Duodenal mucosa (tissue), 2 donors: ENCODE measurements at regions not wholly inside any gene's neighbourhood (a gene's known extent, or its start where the extent isn't known, plus 50 kb on each side); places are given as distances from the start of the nearest gene placed in this dataset.

ENCODE experiments used
- H3K27ac ChIP-seq: one replicate; pipeline ENCODE4 v1.7.0; 2013; ENCODE audit warnings: low read depth, low read length
- H3K27me3 ChIP-seq, 2 donors: one replicate each; pipeline ENCODE4 v1.7.0; 2013; ENCODE audit warnings: low read length in 2 of 2, control low read depth in 1 of 2; ENCODE audit not compliant: insufficient read depth in 2 of 2, control insufficient read depth in 1 of 2
- H3K36me3 ChIP-seq, 2 donors: one replicate each; pipeline ENCODE4 v1.7.0; 2013; ENCODE audit warnings: low read length in 2 of 2, control low read depth in 1 of 2; ENCODE audit not compliant: insufficient read depth in 2 of 2, control insufficient read depth in 1 of 2
- H3K4me1 ChIP-seq, 2 donors: one replicate each; pipeline ENCODE4 v1.7.0; 2013; ENCODE audit warnings: low read length in 2 of 2, control low read depth in 1 of 2; ENCODE audit not compliant: insufficient read depth in 2 of 2, control insufficient read depth in 1 of 2
- H3K4me3 ChIP-seq, 2 donors: one replicate each; pipeline ENCODE4 v1.7.0; 2013; ENCODE audit warnings: low read length in 2 of 2, low read depth in 1 of 2
- H3K9ac ChIP-seq, 2 donors: one replicate each; pipeline ENCODE4 v1.7.0; 2013; ENCODE audit warnings: low read length in 2 of 2, low read depth in 1 of 2
- H3K9me3 ChIP-seq, 2 donors: one replicate each; pipeline ENCODE4 v1.7.0; 2013; ENCODE audit warnings: low read length in 2 of 2, control low read depth in 1 of 2; ENCODE audit not compliant: control insufficient read depth in 1 of 2

- H3K4me1 ChIP-seq, result no peaks in the 10 kb centered on the region
- H3K36me3 ChIP-seq, result no peaks in the 10 kb centered on the region
- H3K9me3 ChIP-seq, result peaks cover 6 to 7% of the 10 kb centered on the region in 2 donors
- no peaks in the 10 kb centered on the region for H3K27me3 ChIP-seq
- no peak overlapping the region for H3K4me3 ChIP-seq
- H3K27ac ChIP-seq, result no peak overlapping the region
- H3K9ac ChIP-seq, result no peak overlapping the region
Observed at GRCh38 chr4:188492886-188493285, 353.6 kb downstream of the TRIML1 start.

- Histone ChIP-seq H3K4me3 (no peak overlapping the region), H3K36me3 (no peaks in the 10 kb centered on the region), H3K9ac (no peak overlapping the region), H3K27ac (no peak overlapping the region), H3K4me1 (no peaks in the 10 kb centered on the region), H3K27me3 (no peaks in the 10 kb centered on the region), H3K9me3 (peaks cover 6 to 7% of the 10 kb centered on the region in 2 donors)
Observed at GRCh38 chr4:188495169-188495568, 355.9 kb downstream of the TRIML1 start.

- H3K27ac ChIP-seq, result no peak overlapping the region
- H3K4me1 ChIP-seq, result no peaks in the 10 kb centered on the region
- no peak overlapping the region for H3K9ac ChIP-seq
- no peaks in the 10 kb centered on the region for H3K9me3 ChIP-seq
- no peaks in the 10 kb centered on the region for H3K36me3 ChIP-seq
- no peaks in the 10 kb centered on the region for H3K27me3 ChIP-seq
- no peak overlapping the region for H3K4me3 ChIP-seq
Observed at GRCh38 chr4:188511431-188511830, 372.2 kb downstream of the TRIML1 start.

GRCh38 chr4:188532751-188533150, 393.5 kb downstream of the TRIML1 start:
- H3K27me3 ChIP-seq, result no peaks in the 10 kb centered on the region
- no peak overlapping the region for H3K4me3 ChIP-seq
- H3K4me1 ChIP-seq, result no peaks in the 10 kb centered on the region
- no peak overlapping the region for H3K27ac ChIP-seq
- H3K9me3 ChIP-seq, result no peaks in the 10 kb centered on the region
- H3K36me3 ChIP-seq, result no peaks in the 10 kb centered on the region
- no peak overlapping the region for H3K9ac ChIP-seq

- Histone ChIP-seq H3K27ac (no peak overlapping the region), H3K4me1 (no peaks in the 10 kb centered on the region), H3K4me3 (no peak overlapping the region), H3K27me3 (no peaks in the 10 kb centered on the region), H3K9ac (no peak overlapping the region), H3K9me3 (no peaks in the 10 kb centered on the region), H3K36me3 (no peaks in the 10 kb centered on the region)
Observed at GRCh38 chr4:188534297-188534696, 395.1 kb downstream of the TRIML1 start.

GRCh38 chr4:188534917-188535316, 395.7 kb downstream of the TRIML1 start:
- Histone ChIP-seq H3K27me3 (no peaks in the 10 kb centered on the region), H3K4me1 (no peaks in the 10 kb centered on the region), H3K27ac (no peak overlapping the region), H3K36me3 (no peaks in the 10 kb centered on the region), H3K4me3 (no peak overlapping the region), H3K9ac (no peak overlapping the region), H3K9me3 (no peaks in the 10 kb centered on the region)

GRCh38 chr4:188536826-188537225, 397.6 kb downstream of the TRIML1 start:
- Histone ChIP-seq H3K36me3 (no peaks in the 10 kb centered on the region), H3K9me3 (no peaks in the 10 kb centered on the region), H3K27ac (no peak overlapping the region), H3K27me3 (no peaks in the 10 kb centered on the region), H3K4me1 (no peaks in the 10 kb centered on the region), H3K4me3 (no peak overlapping the region), H3K9ac (no peak overlapping the region)

- Histone ChIP-seq H3K27ac (no peak overlapping the region), H3K36me3 (no peaks in the 10 kb centered on the region), H3K4me3 (no peak overlapping the region), H3K9me3 (no peaks in the 10 kb centered on the region), H3K4me1 (no peaks in the 10 kb centered on the region), H3K9ac (no peak overlapping the region), H3K27me3 (no peaks in the 10 kb centered on the region)
Observed at GRCh38 chr4:188550296-188550695, 411.1 kb downstream of the TRIML1 start.

- Histone ChIP-seq H3K9me3 (no peaks in the 10 kb centered on the region), H3K27me3 (no peaks in the 10 kb centered on the region), H3K4me1 (no peaks in the 10 kb centered on the region), H3K36me3 (no peaks in the 10 kb centered on the region), H3K9ac (no peak overlapping the region), H3K27ac (no peak overlapping the region), H3K4me3 (no peak overlapping the region)
Observed at GRCh38 chr4:188551156-188551555, 411.9 kb downstream of the TRIML1 start.

- H3K4me3 ChIP-seq, result no peak overlapping the region
- H3K36me3 ChIP-seq, result no peaks in the 10 kb centered on the region
- H3K27ac ChIP-seq, result no peak overlapping the region
- no peaks in the 10 kb centered on the region for H3K27me3 ChIP-seq
- no peak overlapping the region for H3K9ac ChIP-seq
- H3K4me1 ChIP-seq, result no peaks in the 10 kb centered on the region
- no peaks in the 10 kb centered on the region for H3K9me3 ChIP-seq
Observed at GRCh38 chr4:188552741-188553275, 413.6 kb downstream of the TRIML1 start.

GRCh38 chr4:188554413-188554812, 415.2 kb downstream of the TRIML1 start:
- H3K4me1 ChIP-seq, result no peaks in the 10 kb centered on the region
- no peak overlapping the region for H3K9ac ChIP-seq
- no peaks in the 10 kb centered on the region for H3K9me3 ChIP-seq
- H3K4me3 ChIP-seq, result no peak overlapping the region
- no peak overlapping the region for H3K27ac ChIP-seq
- H3K27me3 ChIP-seq, result no peaks in the 10 kb centered on the region
- no peaks in the 10 kb centered on the region for H3K36me3 ChIP-seq
